Parathyroid adenoma (tissue), 2 donors: ENCODE measurements at regions not wholly inside any gene's neighbourhood (a gene's known extent, or its start where the extent isn't known, plus 50 kb on each side); places are given as distances from the start of the nearest gene placed in this dataset.

ENCODE experiments used
- H2AFZ ChIP-seq: fragments of 300-600 bp; sonication (generic); one replicate; pipeline ENCODE4 v1.7.0; 2017; ENCODE audit warnings: antibody characterized with exemption, mild to moderate bottlenecking
- H3K27ac ChIP-seq: fragments of 300-600 bp; sonication (generic); one replicate; pipeline ENCODE4 v1.7.0; 2017
- H3K27me3 ChIP-seq: fragments of 300-600 bp; sonication (generic); one replicate; pipeline ENCODE4 v1.7.0; 2017; ENCODE audit warnings: low read length; ENCODE audit not compliant: control insufficient read depth, insufficient read depth
- H3K36me3 ChIP-seq: fragments of 300-600 bp; sonication (generic); one replicate; pipeline ENCODE4 v1.7.0; 2017; ENCODE audit warnings: low read length; ENCODE audit not compliant: control insufficient read depth, insufficient read depth
- H3K4me1 ChIP-seq: fragments of 300-600 bp; sonication (generic); one replicate; pipeline ENCODE4 v1.7.0; 2017; ENCODE audit warnings: control low read depth
- H3K4me2 ChIP-seq: fragments of 300-600 bp; sonication (generic); one replicate; pipeline ENCODE4 v1.7.0; 2017; ENCODE audit warnings: low read length
- H3K4me3 ChIP-seq: fragments of 300-600 bp; sonication (generic); one replicate; pipeline ENCODE4 v1.7.0; 2017; ENCODE audit warnings: low read depth, low read length
- H3K79me2 ChIP-seq: fragments of 300-600 bp; sonication (generic); one replicate; pipeline ENCODE4 v1.7.0; 2017; ENCODE audit warnings: control low read depth
- H3K9ac ChIP-seq: fragments of 300-600 bp; sonication (generic); one replicate; pipeline ENCODE4 v1.7.0; 2017; ENCODE audit warnings: mild to moderate bottlenecking
- H3K9me3 ChIP-seq: fragments of 300-600 bp; sonication (generic); one replicate; pipeline ENCODE4 v1.7.0; 2017; ENCODE audit warnings: low read length; ENCODE audit not compliant: control insufficient read depth
- CTCF ChIP-seq: fragments of 300-600 bp; sonication (generic); IDR thresholded peaks from one replicate; pipeline ENCODE4 v1.7.0; 2017; ENCODE audit warnings: antibody characterized with exemption, mild to moderate bottlenecking
- donor health status: primary hyperparathyroidism.

GRCh38 chr20:52383995-52384621 is 192.5 kb upstream of the ZFP64 start:
- Histone ChIP-seq H3K9me3 (no peaks in the 10 kb centered on the region), H3K4me3 (no peak overlapping the region), H2AFZ (no peak overlapping the region), H3K9ac (no peak overlapping the region), H3K36me3 (no peaks in the 10 kb centered on the region), H3K4me1 (no peaks in the 10 kb centered on the region), H3K27ac (no peak overlapping the region), H3K27me3 (no peaks in the 10 kb centered on the region), H3K4me2 (no peak overlapping the region), H3K79me2 (no peaks in the 10 kb centered on the region)
- TF ChIP-seq CTCF: no peak

- H3K27ac ChIP-seq: no peak overlapping the region
- no peaks in the 10 kb centered on the region for H3K36me3 ChIP-seq
- no peaks in the 10 kb centered on the region for H3K27me3 ChIP-seq
- H3K79me2 ChIP-seq: no peaks in the 10 kb centered on the region
- H3K4me2 ChIP-seq: no peak overlapping the region
- no peak overlapping the region for H2AFZ ChIP-seq
- no peak overlapping the region for H3K4me3 ChIP-seq
- H3K9ac ChIP-seq: no peak overlapping the region
- TF ChIP-seq CTCF: no peak
- no peaks in the 10 kb centered on the region for H3K9me3 ChIP-seq
- H3K4me1 ChIP-seq: no peaks in the 10 kb centered on the region
Observed at GRCh38 chr20:52382933-52383332, 191.4 kb upstream of the ZFP64 start.

GRCh38 chr20:52379723-52380336 is 188.3 kb upstream of the ZFP64 start:
- H3K79me2 ChIP-seq: no peaks in the 10 kb centered on the region
- no peak overlapping the region for H3K27ac ChIP-seq
- no peaks in the 10 kb centered on the region for H3K27me3 ChIP-seq
- peak overlapping the region; percentile 8 for H2AFZ ChIP-seq
- H3K9ac ChIP-seq: no peak overlapping the region
- peak; percentile 82 for TF ChIP-seq CTCF
- H3K36me3 ChIP-seq: no peaks in the 10 kb centered on the region
- no peak overlapping the region for H3K4me2 ChIP-seq
- H3K4me1 ChIP-seq: no peaks in the 10 kb centered on the region
- no peaks in the 10 kb centered on the region for H3K9me3 ChIP-seq
- no peak overlapping the region for H3K4me3 ChIP-seq

- Histone ChIP-seq H3K4me2 (no peak overlapping the region), H3K9me3 (no peaks in the 10 kb centered on the region), H3K27me3 (no peaks in the 10 kb centered on the region), H3K4me3 (no peak overlapping the region), H3K27ac (no peak overlapping the region), H3K79me2 (no peaks in the 10 kb centered on the region), H3K4me1 (no peaks in the 10 kb centered on the region), H3K36me3 (no peaks in the 10 kb centered on the region), H2AFZ (no peak overlapping the region), H3K9ac (no peak overlapping the region)
- TF ChIP-seq CTCF: no peak
Observed at GRCh38 chr20:52372169-52372568, 180.6 kb upstream of the ZFP64 start.

- no peaks in the 10 kb centered on the region for H3K27me3 ChIP-seq
- no peak overlapping the region for H3K9ac ChIP-seq
- H3K36me3 ChIP-seq: no peaks in the 10 kb centered on the region
- H3K27ac ChIP-seq: no peak overlapping the region
- no peaks in the 10 kb centered on the region for H3K79me2 ChIP-seq
- H2AFZ ChIP-seq: no peak overlapping the region
- H3K9me3 ChIP-seq: no peaks in the 10 kb centered on the region
- no peak for TF ChIP-seq CTCF
- no peak overlapping the region for H3K4me3 ChIP-seq
- H3K4me1 ChIP-seq: no peaks in the 10 kb centered on the region
- H3K4me2 ChIP-seq: no peak overlapping the region
Observed at GRCh38 chr20:52365688-52366087, 174.1 kb upstream of the ZFP64 start.
